ENCODE measurements at regions not wholly inside any gene's neighbourhood (a gene's known extent, or its start where the extent isn't known, plus 50 kb on each side); places are given as distances from the start of the nearest gene placed in this dataset.

DNA sequence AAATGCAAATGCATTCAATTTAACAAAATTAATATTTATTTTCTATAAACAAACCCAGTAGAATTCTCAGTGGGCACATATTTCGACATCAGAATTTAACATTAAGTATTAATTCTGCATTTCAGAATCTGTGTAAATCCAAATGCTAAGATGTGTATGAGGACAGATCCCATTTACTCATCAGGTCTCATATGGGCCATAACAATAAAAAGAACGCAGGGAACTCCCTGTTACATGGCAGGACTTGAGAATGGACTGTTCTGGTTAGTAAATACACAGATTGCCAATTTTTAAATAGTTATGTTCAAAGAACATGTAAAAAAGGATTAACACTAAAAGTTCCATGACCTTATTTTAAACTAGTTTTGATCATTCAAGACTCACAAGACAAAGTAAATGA lies 104.0 kb downstream of the SLC30A10 start:
- no peaks in the 10 kb centered on the region for H3K4me1 Mint-ChIP-seq (ENCODE audit: low read depth)
- peaks cover 3% of the 10 kb centered on the region for H3K27me3 Mint-ChIP-seq
- H3K27ac Mint-ChIP-seq, result no peak overlapping the region
- H3K4me3 Mint-ChIP-seq (ENCODE audit: low read depth), result no peak overlapping the region
- no peak for DNase-seq (ENCODE audit: low spot score, unreplicated experiment)
- no peaks in the 10 kb centered on the region for H3K9me3 Mint-ChIP-seq (ENCODE audit: low read depth)
- H3K36me3 Mint-ChIP-seq (ENCODE audit: insufficient read depth), result no peaks in the 10 kb centered on the region
- TF ChIP-seq CTCF (IDR thresholded peaks at IDR 0.05; ENCODE audit: unreplicated experiment), result no peak

GRCh38 chr1:219820551-219820950 lies 107.8 kb downstream of the SLC30A10 start:
- Mint-ChIP-seq H3K4me1 (ENCODE audit: low read depth) (no peaks in the 10 kb centered on the region), H3K9me3 (ENCODE audit: low read depth) (no peaks in the 10 kb centered on the region), H3K27ac (no peak overlapping the region), H3K4me3 (ENCODE audit: low read depth) (no peak overlapping the region), H3K27me3 (peaks cover 9% of the 10 kb centered on the region), H3K36me3 (ENCODE audit: insufficient read depth) (no peaks in the 10 kb centered on the region)
- no peak for TF ChIP-seq CTCF (IDR thresholded peaks at IDR 0.05; ENCODE audit: unreplicated experiment)
- DNase-seq (ENCODE audit: low spot score, unreplicated experiment), result no peak

GRCh38 chr1:219817914-219818313 lies 110.4 kb downstream of the SLC30A10 start:
- H3K9me3 Mint-ChIP-seq (ENCODE audit: low read depth), result no peaks in the 10 kb centered on the region
- no peaks in the 10 kb centered on the region for H3K4me1 Mint-ChIP-seq (ENCODE audit: low read depth)
- H3K27ac Mint-ChIP-seq, result no peak overlapping the region
- DNase-seq (ENCODE audit: low spot score, unreplicated experiment), result no peak
- H3K36me3 Mint-ChIP-seq (ENCODE audit: insufficient read depth), result no peaks in the 10 kb centered on the region
- H3K27me3 Mint-ChIP-seq, result peaks cover 14% of the 10 kb centered on the region
- no peak for TF ChIP-seq CTCF (IDR thresholded peaks at IDR 0.05; ENCODE audit: unreplicated experiment)
- H3K4me3 Mint-ChIP-seq (ENCODE audit: low read depth), result no peak overlapping the region

DNA sequence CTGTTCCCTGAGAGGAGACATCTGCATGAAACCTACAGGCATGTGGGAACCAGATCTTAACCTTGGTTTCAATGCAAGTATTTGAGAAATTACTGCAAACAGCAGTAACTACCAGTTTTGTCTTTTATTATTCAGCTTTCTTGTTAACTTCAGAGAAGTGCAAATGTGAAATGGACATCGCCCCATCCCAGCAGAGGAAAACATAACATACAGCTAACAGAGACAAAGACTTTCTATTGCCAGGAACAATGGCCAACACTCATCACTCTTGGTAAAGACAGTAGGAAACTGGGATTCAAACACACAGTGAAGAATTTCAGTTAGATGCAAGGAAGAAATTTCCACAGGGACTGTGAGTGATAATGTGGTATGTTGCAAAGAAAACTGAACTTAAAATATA lies 115.1 kb downstream of the SLC30A10 start:
- peaks cover 11% of the 10 kb centered on the region for H3K27me3 Mint-ChIP-seq
- H3K4me1 Mint-ChIP-seq (ENCODE audit: low read depth), result no peaks in the 10 kb centered on the region
- no peak overlapping the region for H3K27ac Mint-ChIP-seq
- no peak for TF ChIP-seq CTCF (IDR thresholded peaks at IDR 0.05; ENCODE audit: unreplicated experiment)
- DNase-seq (ENCODE audit: low spot score, unreplicated experiment), result no peak
- no peaks in the 10 kb centered on the region for H3K36me3 Mint-ChIP-seq (ENCODE audit: insufficient read depth)
- H3K4me3 Mint-ChIP-seq (ENCODE audit: low read depth), result no peak overlapping the region
- H3K9me3 Mint-ChIP-seq (ENCODE audit: low read depth), result no peaks in the 10 kb centered on the region

DNA sequence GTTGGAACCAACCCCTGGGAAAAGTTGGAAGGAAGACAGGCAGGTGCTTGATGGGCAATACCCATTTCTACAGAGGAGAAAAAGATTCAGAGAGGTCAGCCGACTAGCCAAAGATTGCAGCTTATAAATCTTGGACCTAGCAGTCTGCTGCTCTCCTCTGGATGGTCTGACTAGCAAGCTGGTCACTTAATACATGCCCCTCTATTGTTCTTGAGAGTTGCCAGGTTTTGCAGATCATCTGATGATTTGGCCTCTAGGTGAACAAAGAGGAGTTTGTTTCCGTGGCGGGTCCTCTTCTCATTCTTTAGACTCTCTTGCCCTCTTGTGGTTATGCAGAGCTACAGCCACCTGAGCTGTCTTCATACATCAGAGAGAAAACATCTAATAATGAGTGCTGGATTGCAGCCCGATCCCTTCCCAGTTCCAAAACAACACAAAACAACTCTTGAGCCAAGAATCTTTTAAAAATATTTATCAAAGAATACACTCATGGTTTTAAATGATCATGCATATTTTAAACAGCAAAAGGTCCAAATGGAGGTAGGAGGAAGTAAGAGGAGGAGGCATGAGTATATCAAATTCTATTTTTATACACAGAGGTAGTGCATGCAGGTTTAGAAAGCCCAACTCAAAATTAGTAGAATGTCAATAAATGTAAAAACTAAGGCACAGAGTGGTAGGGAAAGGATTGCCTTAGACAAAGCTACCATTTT lies 115.7 kb downstream of the SLC30A10 start:
- peak; percentile 91 for TF ChIP-seq CTCF (IDR thresholded peaks at IDR 0.05; ENCODE audit: unreplicated experiment)
- no peak overlapping the region for H3K4me3 Mint-ChIP-seq (ENCODE audit: low read depth)
- H3K9me3 Mint-ChIP-seq (ENCODE audit: low read depth), result no peaks in the 10 kb centered on the region
- H3K36me3 Mint-ChIP-seq (ENCODE audit: insufficient read depth), result no peaks in the 10 kb centered on the region
- peak; percentile 34 for DNase-seq (ENCODE audit: low spot score, unreplicated experiment)
- no peaks in the 10 kb centered on the region for H3K4me1 Mint-ChIP-seq (ENCODE audit: low read depth)
- H3K27me3 Mint-ChIP-seq, result peaks cover 11% of the 10 kb centered on the region
- no peak overlapping the region for H3K27ac Mint-ChIP-seq
